GM21619 (cell line): ENCODE measurements at regions not wholly inside any gene's neighbourhood (a gene's known extent, or its start where the extent isn't known, plus 50 kb on each side); places are given as distances from the start of the nearest gene placed in this dataset.

Source experiments
- ATAC-seq: cut with Tn5 transposase; IDR thresholded peaks from one replicate; pipeline ENCODE4 v1.9.1; 2021; ENCODE audit not compliant: unreplicated experiment

DNA sequence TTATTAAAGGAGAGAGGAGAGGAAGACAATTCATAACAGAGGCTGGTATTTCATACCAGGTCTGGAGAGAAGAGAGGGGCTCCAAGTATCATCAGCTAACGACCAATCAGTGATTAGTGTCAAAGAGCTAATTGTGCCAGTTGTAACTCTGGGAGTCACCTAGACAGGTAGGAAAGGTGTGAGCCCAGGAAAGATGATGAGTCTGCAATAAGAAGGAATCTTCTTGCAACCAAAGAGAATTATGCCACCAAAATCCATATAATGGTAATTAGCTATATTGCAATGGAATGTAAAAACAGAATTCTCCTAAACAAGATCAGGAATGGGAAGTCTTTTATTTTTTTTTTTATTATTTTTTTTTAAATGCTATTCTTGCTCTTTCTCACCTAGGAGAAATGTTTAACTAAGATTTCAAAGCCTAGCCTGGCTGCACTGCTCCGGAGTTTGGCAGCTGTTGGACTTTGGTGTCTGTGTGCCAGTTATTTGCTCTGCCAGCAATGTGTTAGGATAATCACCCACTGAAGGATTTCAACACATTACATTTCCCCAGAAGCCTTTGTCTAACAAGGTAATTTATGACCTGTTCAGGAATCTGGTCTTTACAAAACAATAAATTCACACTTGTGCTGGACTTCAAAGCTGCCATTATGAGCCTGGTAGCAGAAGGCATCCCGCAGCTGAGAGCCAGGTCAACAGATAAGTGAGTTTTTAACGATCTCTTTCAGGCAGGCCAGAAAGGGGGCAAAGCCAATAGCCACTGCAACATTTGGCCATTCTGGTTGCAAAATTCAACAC is 89.4 kb downstream of the FOXB1 start:
- no peak for ATAC-seq

DNA sequence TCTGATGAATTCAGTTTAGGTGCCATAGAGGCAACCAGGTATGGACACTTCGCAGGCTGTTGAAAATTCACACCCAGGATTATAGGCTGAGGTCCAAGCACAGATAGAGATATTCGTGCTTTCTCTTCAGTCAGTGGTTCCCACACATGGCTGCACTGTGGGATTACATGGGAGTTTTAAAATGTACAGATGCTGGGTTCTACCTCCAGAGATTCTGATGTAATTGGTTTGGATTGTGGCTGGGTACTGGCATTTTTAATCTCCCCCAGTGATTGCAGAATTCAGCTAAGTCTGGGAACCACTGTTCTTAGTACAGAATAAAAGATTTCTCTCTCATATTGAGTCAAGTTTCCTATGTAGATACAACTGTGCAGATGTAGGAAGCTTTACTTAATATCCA is 91.6 kb downstream of the FOXB1 start:
- ATAC-seq = no peak

DNA sequence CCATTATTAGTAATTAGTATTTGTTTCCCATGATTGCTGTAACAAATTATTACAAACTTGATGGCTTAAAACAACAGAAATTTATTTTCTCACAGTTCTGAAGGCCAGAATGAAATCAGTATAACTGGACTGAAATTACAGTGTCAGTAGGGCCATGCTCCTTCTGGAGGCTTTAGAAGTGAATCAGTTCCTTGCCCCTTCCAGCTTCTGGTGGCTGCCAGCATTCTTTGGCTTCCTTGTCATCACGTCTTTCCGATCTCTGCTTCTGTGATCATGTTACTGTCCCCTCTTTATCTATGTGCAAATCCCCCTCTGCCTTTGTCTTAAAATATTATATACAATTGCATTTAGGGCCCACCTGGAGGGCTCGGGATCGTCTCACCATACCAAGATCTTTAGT is 92.0 kb downstream of the FOXB1 start:
- ATAC-seq = no peak

DNA sequence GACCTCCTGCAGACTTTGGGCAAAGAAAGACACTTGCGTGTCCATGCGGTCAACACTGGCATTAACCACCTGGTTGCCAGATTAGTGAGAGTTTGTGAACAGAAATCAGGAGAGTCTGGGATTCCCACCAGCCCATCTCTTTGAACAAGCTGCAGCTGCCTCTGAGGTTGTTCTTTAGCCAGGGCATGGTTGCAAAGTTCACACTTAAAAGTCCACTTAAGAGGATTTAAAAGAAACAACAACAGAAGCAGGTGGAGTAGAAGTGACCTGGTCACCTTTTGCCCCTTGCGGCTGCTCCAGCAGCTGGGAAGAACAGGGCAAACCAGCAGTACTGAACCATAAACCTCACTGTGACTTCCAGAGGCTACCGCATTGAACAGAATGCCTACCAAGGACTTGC is 97.3 kb downstream of the FOXB1 start:
- ATAC-seq = no peak

DNA sequence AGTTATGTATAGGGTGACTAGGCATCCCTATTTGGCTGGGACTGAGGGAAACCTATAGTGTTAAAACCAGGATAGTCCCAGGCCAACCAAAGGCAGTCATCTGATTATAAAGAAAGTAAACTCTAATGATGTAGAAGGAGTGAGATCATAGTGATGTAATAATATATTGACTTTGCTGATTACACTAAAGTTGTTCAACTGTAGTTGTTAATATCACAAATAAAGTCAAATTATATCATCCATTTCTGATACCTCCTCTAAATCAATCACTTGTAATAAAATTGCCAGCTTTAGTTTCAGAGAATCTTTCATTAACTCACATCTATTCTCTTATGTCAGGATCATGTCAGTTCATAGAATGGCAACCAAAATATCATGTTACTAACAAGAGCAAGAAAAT is 98.6 kb downstream of the FOXB1 start:
- no peak for ATAC-seq

DNA sequence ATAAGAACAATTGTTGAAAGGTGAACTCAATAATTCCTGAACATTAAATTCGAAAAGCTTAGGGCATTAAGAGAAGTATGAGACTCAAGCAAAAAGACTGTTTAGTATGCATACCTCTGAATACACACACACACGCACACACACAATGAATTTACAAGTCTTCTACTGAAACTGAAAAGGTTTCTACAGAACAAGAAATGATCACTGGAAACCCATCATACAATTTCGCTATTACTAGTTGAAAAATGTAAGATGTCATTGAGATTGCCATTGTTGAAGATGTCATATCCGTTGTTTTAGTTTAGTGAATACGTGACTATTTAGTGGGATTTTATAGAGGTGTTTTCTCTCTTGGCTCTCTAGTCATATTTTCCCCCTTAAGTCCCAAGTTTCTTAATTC is 106.8 kb downstream of the FOXB1 start:
- no peak for ATAC-seq

DNA sequence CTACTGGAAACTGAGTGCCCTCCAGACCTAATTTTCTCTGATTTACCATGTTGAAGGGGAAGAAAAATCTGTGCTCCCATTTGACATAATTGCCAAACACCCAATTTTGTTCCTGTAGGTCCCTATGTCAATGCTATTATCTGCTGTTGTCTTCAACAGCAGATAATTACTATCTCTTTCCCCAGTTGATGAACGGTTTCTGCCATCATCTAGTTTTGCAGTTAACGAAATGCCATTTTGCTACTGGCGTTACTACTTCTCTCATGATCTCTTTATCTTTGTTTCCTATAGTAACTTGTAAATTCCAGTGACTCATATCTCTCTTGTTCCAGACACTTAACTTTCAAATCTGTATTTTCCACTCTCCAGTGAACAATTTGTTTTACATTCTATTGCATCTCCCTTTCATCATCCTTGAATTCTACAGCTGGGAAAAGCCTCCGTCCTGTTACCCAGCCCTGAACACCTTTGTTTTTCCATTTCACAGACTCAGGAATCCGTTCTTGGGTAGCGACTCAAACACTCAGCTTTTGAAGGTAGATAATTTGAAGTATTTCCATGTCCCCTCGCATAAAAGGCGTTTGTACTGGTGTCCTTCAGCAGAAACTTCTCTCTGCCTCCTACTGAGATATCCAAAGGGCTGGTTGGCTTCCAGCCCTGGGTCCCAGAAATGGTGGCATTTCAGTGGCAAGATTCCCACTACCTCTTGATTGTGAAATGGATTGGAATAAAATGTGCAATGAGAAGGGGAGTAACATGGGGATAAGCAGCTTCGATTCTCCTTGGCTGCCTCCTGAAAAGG is 111.7 kb downstream of the FOXB1 start:
- ATAC-seq = no peak

DNA sequence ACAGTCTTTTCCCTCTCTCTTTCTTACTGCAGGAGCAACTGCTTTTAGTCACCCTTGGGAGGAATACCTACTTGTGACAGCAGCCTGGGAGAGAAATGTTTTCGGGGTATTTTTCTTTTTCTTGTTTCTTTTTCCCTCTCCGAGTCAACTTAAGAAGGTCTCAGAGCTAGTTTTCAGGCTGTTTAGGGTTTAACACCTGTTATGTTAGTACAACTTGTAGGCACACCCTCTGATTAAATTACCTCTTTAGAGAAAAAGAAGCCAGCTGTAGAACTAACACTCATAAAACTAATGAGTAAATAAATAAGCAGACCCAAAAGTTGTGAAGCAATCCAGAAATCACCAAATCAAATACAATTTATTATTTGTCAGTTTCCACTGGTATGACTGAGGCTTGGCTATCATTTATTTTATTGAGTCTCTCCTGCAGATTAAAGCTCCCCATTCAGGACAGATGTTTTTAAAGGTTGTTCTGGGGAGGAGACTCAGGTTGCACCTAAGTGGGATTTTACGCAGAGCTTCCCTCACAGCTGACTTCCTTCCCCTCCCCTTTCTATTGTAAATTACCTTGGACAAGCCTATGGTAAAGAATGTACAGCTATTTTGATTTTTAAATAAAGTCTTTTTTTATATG is 112.5 kb downstream of the FOXB1 start:
- ATAC-seq = no peak

DNA sequence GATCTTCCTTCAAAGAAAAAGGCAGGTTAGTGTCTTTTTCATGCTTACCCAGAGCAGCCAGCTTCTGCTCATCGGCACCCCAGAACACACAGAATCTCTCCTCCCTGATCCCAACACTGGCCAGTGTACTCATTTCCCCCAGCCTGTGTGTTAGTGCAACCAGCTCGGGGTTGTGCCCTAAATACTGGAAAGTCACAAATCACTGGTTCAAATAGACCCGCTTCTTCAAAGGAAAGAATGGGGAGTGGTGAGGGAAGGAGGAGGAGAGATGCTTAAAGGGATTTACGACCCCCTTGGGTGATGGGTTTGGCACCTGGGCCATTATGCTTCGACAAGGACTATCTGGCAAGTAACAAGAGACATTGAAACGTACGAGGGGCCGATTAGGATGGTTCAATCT is 114.0 kb downstream of the FOXB1 start:
- no peak for ATAC-seq

DNA sequence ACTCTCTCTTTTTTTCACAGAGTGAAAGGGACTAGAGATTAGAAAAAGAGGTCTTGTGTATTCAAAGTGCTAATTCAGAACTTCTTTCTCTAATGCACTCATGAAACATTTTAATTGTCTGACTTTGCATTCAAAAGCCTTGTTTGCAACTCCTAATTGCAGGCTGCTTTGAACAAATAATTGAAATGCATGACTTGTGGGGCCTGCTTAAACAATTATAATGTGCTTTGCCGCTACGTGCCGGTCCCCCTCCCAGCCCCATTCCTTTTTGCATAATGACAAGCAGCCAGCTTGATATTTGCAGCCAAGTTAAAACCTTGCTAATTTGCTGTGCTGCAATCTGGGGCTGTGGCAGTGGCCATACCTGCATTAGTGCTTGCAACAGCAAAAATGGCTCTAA is 114.5 kb downstream of the FOXB1 start:
- no peak for ATAC-seq

DNA sequence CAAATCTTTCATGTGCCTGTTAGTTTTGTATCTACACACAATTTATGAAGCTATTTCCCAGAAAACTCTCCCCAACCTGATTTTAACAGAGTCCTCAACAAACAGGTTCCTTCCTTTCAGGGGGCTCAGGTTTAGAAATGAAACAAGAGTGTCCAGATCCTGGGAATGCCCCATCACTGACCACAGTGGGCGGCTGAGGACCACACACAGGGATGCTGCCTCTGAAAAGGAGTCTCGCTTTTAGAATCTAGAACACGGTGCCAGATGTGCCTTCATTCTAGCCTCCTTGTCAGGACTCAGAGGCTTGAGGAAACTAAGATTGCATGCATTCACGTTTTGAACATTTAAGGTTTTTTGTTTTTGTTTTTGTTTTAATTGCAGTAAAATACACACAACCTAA is 115.0 kb downstream of the FOXB1 start:
- ATAC-seq = no peak

DNA sequence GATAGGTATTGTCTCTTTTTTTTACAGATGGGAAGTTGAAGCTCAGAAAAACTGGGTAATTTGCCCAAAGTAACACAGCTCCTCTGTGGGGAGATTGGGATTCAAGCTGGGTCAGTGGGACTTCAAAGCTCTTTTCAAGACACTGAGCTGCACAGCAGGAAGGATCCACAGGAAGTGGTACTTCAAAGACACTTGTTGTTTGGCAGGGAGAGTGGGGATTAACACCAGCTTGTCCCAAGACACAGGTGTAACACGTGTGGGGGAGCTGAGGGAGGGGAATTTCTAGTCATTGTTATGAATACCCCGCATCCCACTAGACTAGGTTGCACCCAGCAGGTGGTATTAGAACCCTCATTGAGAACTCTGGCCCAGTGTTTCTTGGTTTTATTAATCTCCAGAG is 116.0 kb downstream of the FOXB1 start:
- no peak for ATAC-seq

DNA sequence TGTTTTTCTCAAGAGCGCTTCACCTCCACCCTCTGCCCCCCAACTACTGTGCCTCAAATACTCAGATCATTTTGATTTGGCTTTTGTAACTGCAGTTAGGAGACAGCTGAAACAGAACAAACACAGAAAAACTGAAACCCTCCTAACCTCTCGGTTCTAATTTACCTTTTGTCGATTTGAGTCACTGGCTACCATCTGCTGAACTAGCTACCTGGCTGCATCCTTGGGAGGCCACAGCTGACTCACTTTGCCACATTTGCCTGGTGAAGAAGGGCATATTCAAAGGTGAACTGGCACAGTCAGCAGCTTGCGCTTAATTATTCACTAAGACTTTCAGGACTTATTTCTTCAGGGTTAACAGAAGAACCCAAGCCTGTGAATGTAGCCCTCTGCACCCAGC is 117.7 kb downstream of the FOXB1 start:
- ATAC-seq = peak; percentile 57

DNA sequence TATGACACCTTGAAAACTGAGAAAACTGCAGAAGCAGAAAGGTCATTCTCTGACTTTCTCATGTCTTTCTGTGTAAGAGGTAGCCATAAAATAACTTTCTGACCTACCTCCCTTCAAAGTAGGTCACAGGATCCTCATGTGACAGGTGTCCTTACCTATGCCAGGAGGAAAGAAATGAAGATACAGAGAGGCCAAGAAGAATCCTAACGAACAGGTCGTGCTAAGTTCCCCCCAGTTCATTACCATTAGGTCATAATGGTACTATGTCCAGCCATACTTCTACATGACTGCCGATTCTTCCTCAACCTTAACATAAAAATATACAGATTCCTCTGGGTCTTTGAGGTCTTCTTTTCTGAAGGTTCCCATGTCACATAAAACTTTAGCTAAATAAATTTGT is 118.6 kb downstream of the FOXB1 start:
- no peak for ATAC-seq

DNA sequence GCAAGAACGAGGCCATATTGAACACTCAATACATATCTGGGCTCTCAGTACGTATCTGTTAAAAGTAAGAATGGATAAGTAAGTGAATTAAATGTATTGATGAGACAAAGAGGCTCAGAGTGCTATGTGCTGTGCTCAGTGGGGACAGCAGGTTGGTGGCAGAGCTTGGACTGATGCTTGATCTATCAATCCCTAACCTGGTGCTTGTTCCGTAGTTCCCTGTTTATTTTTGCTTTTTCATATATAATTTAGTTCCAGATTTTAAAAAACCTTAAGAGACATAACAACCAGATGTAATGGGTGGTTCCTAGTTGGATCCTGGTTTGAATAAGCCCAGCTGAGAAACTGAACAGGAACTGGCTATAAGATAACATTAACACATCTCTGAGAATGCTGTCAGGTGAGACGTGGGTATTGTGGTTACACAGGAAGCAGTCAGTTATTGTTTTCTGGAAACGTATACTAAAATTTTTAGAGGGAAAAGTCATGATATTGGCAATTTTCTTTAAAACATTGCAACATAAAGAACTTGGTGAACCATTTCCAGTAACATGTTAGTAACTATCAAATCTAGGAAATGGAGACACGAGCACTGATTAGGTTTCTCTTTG is 120.5 kb downstream of the FOXB1 start:
- no peak for ATAC-seq

DNA sequence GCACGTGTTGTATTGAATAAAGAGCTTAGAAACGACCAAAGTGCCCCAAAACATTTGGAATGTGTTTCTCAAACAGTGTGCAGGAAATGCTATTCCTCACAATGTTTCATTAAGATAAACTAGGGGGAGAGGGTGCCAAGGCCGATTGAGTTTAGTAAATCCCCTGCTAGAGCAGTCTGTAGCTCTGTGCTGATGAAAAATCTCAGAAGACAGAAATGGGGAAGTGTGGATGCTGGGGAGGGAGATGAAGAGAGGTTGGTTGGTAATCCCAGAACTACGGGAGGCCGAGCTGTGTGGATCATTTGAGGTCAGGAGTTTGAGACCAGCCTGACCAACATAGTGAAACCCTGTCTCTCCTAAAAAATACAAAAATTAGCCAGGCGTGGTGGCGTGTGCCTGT is 121.2 kb downstream of the FOXB1 start:
- no peak for ATAC-seq

DNA sequence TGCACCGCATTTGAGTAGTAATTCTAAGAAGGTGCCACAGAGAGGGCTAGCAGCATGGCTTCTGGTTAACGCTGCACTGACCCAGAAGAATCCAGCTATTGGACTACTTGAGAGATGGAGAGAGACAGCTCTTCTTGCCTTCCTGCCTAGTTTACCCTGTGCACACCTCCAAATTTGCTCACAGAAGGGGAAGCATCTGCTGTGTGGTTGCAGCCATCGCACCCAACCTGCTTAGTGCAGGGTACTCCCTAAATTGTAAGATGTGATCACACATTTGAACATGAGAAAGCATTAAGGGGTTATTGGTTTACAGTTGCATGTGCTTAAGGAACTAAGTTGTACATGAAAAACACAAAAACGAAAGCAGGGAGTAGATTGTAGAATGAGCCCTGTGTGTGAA is 122.1 kb downstream of the FOXB1 start:
- ATAC-seq = no peak

DNA sequence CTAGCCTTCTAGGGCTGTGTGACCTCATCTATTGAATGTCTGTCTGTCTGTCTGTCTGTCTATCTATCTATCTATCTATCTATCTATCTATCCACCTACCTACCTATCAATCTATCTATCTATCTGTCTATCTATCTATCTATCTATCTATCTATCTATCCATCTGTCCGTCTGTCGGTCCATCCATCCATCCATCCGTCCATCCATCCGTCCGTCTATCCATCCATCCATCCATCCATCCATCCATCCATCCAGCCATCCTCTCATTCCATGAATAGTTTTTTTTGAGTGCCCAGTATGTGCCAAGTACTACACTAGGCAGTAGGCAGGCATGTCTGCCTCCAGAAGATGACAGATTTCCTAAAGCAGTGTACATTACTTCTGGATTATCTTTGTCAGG is 122.5 kb downstream of the FOXB1 start:
- ATAC-seq = no peak

DNA sequence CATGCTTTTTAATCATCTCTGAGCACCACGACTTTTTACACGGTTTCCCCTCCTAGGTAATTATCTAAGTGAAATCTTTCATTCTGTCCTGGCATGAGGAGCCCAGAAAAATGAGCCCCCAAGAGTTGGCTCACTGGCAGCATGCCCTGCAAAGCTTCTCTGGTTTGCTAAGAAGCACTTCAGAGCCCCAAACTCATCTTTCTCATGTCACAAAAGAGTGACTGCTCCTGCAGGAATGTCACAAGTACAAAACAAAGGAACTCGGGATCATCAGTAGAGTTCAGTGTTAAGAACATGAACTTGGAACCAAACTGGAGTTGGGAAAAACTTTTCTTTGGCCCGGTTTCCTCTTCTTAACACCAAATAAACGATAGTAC is 123.9 kb downstream of the FOXB1 start:
- ATAC-seq = no peak

DNA sequence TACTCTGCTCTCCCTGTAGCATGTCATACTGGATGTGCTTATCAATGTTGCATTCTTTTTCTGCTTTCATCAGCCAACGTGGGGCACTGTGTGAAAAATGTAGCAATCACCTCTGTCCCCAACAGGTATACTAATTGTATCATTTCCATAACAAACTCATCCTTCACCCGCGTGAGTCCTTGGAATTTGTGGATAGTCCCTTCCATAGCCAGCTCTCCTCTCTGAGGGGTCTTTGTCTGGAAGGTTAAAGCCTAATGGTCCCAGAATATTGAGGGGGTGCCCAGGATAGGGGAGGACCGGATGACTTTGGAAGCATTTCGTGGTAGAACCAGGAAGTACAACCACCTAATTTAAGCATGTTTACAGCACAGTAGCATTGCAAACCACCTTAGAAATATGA is 124.6 kb downstream of the FOXB1 start:
- no peak for ATAC-seq

DNA sequence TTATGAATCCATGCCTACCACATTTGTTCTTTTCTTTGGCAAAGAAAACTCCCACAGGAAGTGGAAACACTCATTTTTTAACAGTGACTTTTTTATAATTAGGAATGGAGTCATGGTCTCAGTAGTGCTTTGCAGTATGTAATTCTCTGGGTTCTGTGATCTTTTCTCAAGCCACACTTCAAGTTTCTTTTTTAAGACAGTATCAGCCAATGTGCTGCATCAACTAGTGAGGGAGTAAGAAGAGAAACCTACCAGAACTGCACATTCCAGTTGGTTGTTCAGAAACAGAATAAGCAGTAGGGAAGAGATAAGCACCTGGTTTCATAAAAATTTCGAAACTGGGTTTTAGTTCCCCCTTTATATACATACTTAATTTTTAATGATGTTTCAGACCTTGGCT is 126.3 kb downstream of the FOXB1 start:
- no peak for ATAC-seq

DNA sequence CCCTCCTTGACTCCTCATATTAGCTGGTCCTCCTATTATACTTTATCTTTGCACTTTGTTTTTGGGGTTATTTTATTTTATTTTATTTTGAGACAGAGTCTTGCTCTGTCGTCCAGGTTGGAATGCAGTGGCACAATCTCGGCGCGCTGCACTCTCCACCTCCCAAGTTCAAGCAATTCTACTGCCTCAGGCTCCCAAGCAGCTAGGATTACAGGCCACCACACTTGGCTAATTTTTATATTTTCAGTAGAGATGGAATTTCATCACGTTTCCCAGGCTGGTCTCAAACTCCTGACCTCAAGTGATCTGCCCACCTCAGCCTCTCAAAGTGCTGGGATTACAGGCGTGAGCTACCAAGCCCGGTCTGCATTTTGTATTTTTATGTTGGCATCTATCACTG is 126.7 kb downstream of the FOXB1 start:
- ATAC-seq = no peak
